HCT116 (cell line): ENCODE measurements at regions not wholly inside any gene's neighbourhood (a gene's known extent, or its start where the extent isn't known, plus 50 kb on each side); places are given as distances from the start of the nearest gene placed in this dataset.

Experiments used
- ATAC-seq: fragments of 200-7000 bp; cut with Tn5 transposase; 2 replicates; pipeline ENCODE4 v1.9.1; 2020; ENCODE audit warnings: mild to moderate bottlenecking, moderate library complexity
- BruUV-seq: library from RNA; stranded (reverse); fragments of 400-500 nt; replicated peaks from 2 replicates; lab custom pipeline; 2021; lab: Mats Ljungman, UMichigan
- CTCF ChIA-PET: fragments of 300-600 bp; sonication (Branson Sonifier 250); formaldehyde crosslinking; loops from one replicate; lab custom pipeline; 2021; ENCODE audit warnings: antibody characterized with exemption; lab: Charles Lee
- POLR2A ChIA-PET: fragments of 300-600, 350-600 bp; sonication (Branson Sonifier 250); formaldehyde crosslinking; loops from one replicate; lab custom pipeline; 2021; ENCODE audit warnings: antibody characterized with exemption; lab: Charles Lee
- RAD21 ChIA-PET, 2 experiments: fragments of 300-600 bp; sonication (Branson Sonifier 250); formaldehyde crosslinking; loops; one replicate each; lab custom pipeline; 2023; ENCODE audit warnings: low total read pairs in 2 of 2; ENCODE audit not compliant: uncharacterized antibody in 2 of 2, unreplicated experiment in 2 of 2, low non-redundant PET in 1 of 2; lab: Charles Lee
- DNase-seq: peaks from one replicate; pipeline ENCODE4 v3.0.0-alpha.2; 2010; ENCODE audit warnings: low read depth, low spot score
- H2AFZ ChIP-seq: fragments of 200-600 bp; shearing (Covaris generic), sonication (generic); 2 replicates; pipeline ENCODE4 v1.6.1; 2017; ENCODE audit warnings: low read depth, mixed run types, mixed read lengths, antibody characterized with exemption, low read length; ENCODE audit not compliant: poor library complexity, severe bottlenecking
- H3K27ac ChIP-seq: 2 replicates; pipeline ENCODE4 v1.5.1; 2012; ENCODE audit warnings: low read depth, low read length
- H3K27me3 ChIP-seq: fragments of 200-600 bp; sonication (generic); 2 replicates; pipeline ENCODE4 v1.6.1; 2016; ENCODE audit warnings: mixed run types, low read length, mixed read lengths; ENCODE audit not compliant: insufficient read depth
- H3K36me3 ChIP-seq, 2 experiments: fragments of 200-500 bp in 1 of 2; fragments of 200-600 bp in 1 of 2; sonication (Bioruptor generic) in 1 of 2; sonication (generic) in 1 of 2; 2 replicates each; pipeline versions ENCODE4 v1.5.1 to v1.6.1; 2014 to 2016; ENCODE audit warnings: low read length in 2 of 2, inconsistent platforms in 1 of 2, mixed read lengths in 1 of 2, mixed run types in 1 of 2; ENCODE audit not compliant: insufficient read depth in 2 of 2, control insufficient read depth in 1 of 2
- H3K4me1 ChIP-seq, 2 experiments: fragments of 200-600 bp in 1 of 2; sonication (generic) in 1 of 2; 2 replicates each; pipeline versions ENCODE4 v1.5.1 to v1.6.1; 2012 to 2017; ENCODE audit warnings: low read length in 2 of 2, inconsistent platforms in 1 of 2, mild to moderate bottlenecking in 1 of 2, mixed read lengths in 1 of 2, mixed run types in 1 of 2, moderate library complexity in 1 of 2; ENCODE audit not compliant: insufficient read depth in 2 of 2, control insufficient read depth in 1 of 2
- H3K4me2 ChIP-seq: fragments of 200-600 bp; sonication (generic); 2 replicates; pipeline ENCODE4 v1.6.1; 2017; ENCODE audit warnings: mixed run types, low read length, mixed read lengths
- H3K4me3 ChIP-seq, 2 experiments: fragments of 200-600 bp in 1 of 2; sonication (generic) in 1 of 2; replicated peaks in 1 of 2; 2 replicates each; pipeline ENCODE4 v1.5.1; 2011 to 2016; ENCODE audit warnings: low read length in 2 of 2, control low read depth in 1 of 2, low read depth in 1 of 2, mild to moderate bottlenecking in 1 of 2, mixed read lengths in 1 of 2, mixed run types in 1 of 2
- H3K79me2 ChIP-seq: fragments of 200-600 bp; sonication (generic); 2 replicates; pipeline ENCODE4 v1.6.1; 2017; ENCODE audit warnings: mild to moderate bottlenecking, mixed run types, low read length, moderate library complexity, mixed read lengths; ENCODE audit not compliant: insufficient read depth
- H3K9ac ChIP-seq: fragments of 200-600 bp; sonication (generic); 2 replicates; pipeline ENCODE4 v1.6.1; 2016; ENCODE audit warnings: low read length, mixed read lengths
- H3K9me2 ChIP-seq: fragments of 200-600 bp; sonication (generic), shearing (Covaris generic); 2 replicates; pipeline ENCODE4 v1.6.1; 2017; ENCODE audit warnings: mixed run types, mild to moderate bottlenecking, moderate library complexity; ENCODE audit not compliant: insufficient read depth
- H3K9me3 ChIP-seq, 2 experiments: fragments of 200-500 bp in 1 of 2; fragments of 200-600 bp in 1 of 2; sonication (Bioruptor generic) in 1 of 2; sonication (generic) in 1 of 2; 2 replicates each; pipeline ENCODE4 v1.6.1; 2014 to 2017; ENCODE audit warnings: low read length in 2 of 2, mixed read lengths in 2 of 2, inconsistent platforms in 1 of 2, low read depth in 1 of 2, mild to moderate bottlenecking in 1 of 2, mixed run types in 1 of 2, moderate library complexity in 1 of 2; ENCODE audit not compliant: control insufficient read depth in 1 of 2, insufficient read depth in 1 of 2
- H4K20me1 ChIP-seq: fragments of 200-600 bp; sonication (generic), shearing (Covaris generic); 2 replicates; pipeline ENCODE4 v1.6.1; 2017; ENCODE audit warnings: mixed run types, mild to moderate bottlenecking, moderate library complexity; ENCODE audit not compliant: insufficient read depth
- ATF3 ChIP-seq: IDR thresholded peaks from 2 replicates; pipeline ENCODE4 v1.6.1; 2012
- CBX3 ChIP-seq: IDR thresholded peaks from 2 replicates; pipeline ENCODE4 v1.6.1; 2012; ENCODE audit warnings: low read depth
- CEBPB ChIP-seq: IDR thresholded peaks from 2 replicates; pipeline ENCODE4 v1.6.1; 2012; ENCODE audit warnings: low read depth
- ELF1 ChIP-seq: IDR thresholded peaks from 2 replicates; pipeline ENCODE4 v1.6.1; 2012; ENCODE audit warnings: low read depth, borderline replicate concordance
- EZH2 ChIP-seq: fragments of 200-600 bp; sonication (generic); IDR thresholded peaks from 2 replicates; pipeline ENCODE4 v1.6.1; 2017; ENCODE audit warnings: antibody characterized with exemption, mixed run types
- EZH2phosphoT487 ChIP-seq: fragments of 200-600 bp; IDR thresholded peaks from 2 replicates; pipeline ENCODE4 v1.6.1; 2018; ENCODE audit warnings: antibody characterized with exemption, borderline replicate concordance
- JUND ChIP-seq: IDR thresholded peaks from 2 replicates; pipeline ENCODE4 v1.6.1; 2012
- POLR2A ChIP-seq: IDR thresholded peaks from 2 replicates; pipeline ENCODE4 v1.7.0; 2011; ENCODE audit warnings: borderline replicate concordance; ENCODE audit not compliant: insufficient read depth, insufficient read length; ENCODE audit errors: extremely low read depth
- POLR2AphosphoS5 ChIP-seq: IDR thresholded peaks from 2 replicates; pipeline ENCODE4 v1.6.1; 2011; ENCODE audit warnings: mild to moderate bottlenecking, low read depth, low read length, moderate library complexity
- REST ChIP-seq: IDR thresholded peaks from 2 replicates; pipeline ENCODE4 v1.6.1; 2012; ENCODE audit warnings: low read depth
- SIN3A ChIP-seq: IDR thresholded peaks from 2 replicates; pipeline ENCODE4 v1.6.1; 2012; ENCODE audit warnings: low read depth
- SP1 ChIP-seq: IDR thresholded peaks from 2 replicates; pipeline ENCODE4 v1.6.1; 2012; ENCODE audit warnings: low read depth
- SRF ChIP-seq: IDR thresholded peaks from 2 replicates; pipeline ENCODE4 v1.6.1; 2012; ENCODE audit warnings: low read depth
- TCF7L2 ChIP-seq: IDR thresholded peaks from 2 replicates; pipeline ENCODE4 v1.7.0; 2011; ENCODE audit warnings: borderline replicate concordance, inconsistent platforms; ENCODE audit not compliant: insufficient read depth, insufficient read length; ENCODE audit errors: extremely low read depth
- ZBTB33 ChIP-seq: IDR thresholded peaks from 2 replicates; pipeline ENCODE4 v1.6.1; 2011; ENCODE audit warnings: mild to moderate bottlenecking, low read length, moderate library complexity; ENCODE audit not compliant: insufficient replicate concordance; ENCODE audit errors: extremely low read depth
- ZFX ChIP-seq: fragments of 450-650 bp; IDR thresholded peaks from 2 replicates; pipeline ENCODE4 v1.6.1; 2017
- ZNF274 ChIP-seq: fragments of 200-500 bp; sonication (Bioruptor generic); IDR thresholded peaks from 2 replicates; pipeline ENCODE4 v1.6.1; 2014; ENCODE audit warnings: mild to moderate bottlenecking, low read depth, low read length, inconsistent platforms
- intact Hi-C: fragments of 100-400 bp; cut with micrococcal nuclease; formaldehyde crosslinking; loops from 2 replicates; pipeline ENCODE4 v1.10.0; 2022

- no TSS peak for BruUV-seq
- ChIA-PET CTCF (no interaction called here), POLR2A (no interaction called here), RAD21 (no interaction called here)
- TF ChIP-seq SIN3A (no peak), EZH2phosphoT487 (no peak), REST (no peak), SRF (no peak)
- H3K79me2 ChIP-seq = no peaks in the 10 kb centered on the region
- DNase-seq = no peak
- no peak overlapping the region for H3K9ac ChIP-seq
- no peaks in the 10 kb centered on the region for H3K36me3 ChIP-seq
- H3K4me3 ChIP-seq = no peak overlapping the region
- no peaks in the 10 kb centered on the region for H4K20me1 ChIP-seq
- H3K9me3 ChIP-seq = peaks cover 5 to 16% of the 10 kb centered on the region in 2 experiments; a peak in 2 of 4 replicates
- no peaks in the 10 kb centered on the region for H3K27me3 ChIP-seq
- no peak overlapping the region for H3K4me2 ChIP-seq
- H3K27ac ChIP-seq = no peak overlapping the region
- H3K9me2 ChIP-seq = no peaks in the 10 kb centered on the region
- ATAC-seq = no peak
- no peak overlapping the region for H2AFZ ChIP-seq
- intact Hi-C loops = no loop called here
- no peaks in the 10 kb centered on the region for H3K4me1 ChIP-seq
These were observed 436.1 kb upstream of the ADAMTS16 start for GRCh38 chr5:4703931-4704458.

DNA sequence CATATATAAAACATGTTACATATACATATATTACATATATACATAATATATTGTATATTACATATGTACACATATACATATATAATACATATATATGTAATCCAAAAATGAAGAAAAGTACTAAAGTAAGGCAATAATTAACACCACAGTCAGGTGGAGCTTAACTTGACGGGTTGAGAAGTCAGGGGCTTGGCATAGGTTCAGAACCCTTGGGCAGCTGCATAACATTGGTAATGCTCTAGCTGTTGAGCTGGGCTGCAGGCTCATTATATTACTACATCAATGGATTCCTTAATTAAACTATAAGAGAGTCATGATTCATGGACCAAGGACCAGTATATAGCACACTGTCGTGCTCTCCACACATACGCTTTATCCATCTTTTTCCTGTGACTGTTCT, 435.2 kb upstream of the ADAMTS16 start:
- Histone ChIP-seq H3K9me3 (peaks cover 5 to 12% of the 10 kb centered on the region in 2 experiments; a peak in 2 of 4 replicates), H3K4me2 (no peak overlapping the region), H2AFZ (no peak overlapping the region), H3K4me1 (no peaks in the 10 kb centered on the region), H4K20me1 (no peaks in the 10 kb centered on the region), H3K27me3 (no peaks in the 10 kb centered on the region), H3K9ac (no peak overlapping the region), H3K36me3 (no peaks in the 10 kb centered on the region), H3K9me2 (no peaks in the 10 kb centered on the region), H3K27ac (no peak overlapping the region), H3K4me3 (no peak overlapping the region), H3K79me2 (no peaks in the 10 kb centered on the region)
- RAD21 ChIA-PET = no interaction called here
- ATAC-seq = no peak
- POLR2A ChIA-PET = no interaction called here
- no peak for DNase-seq
- intact Hi-C loops = no loop called here
- CTCF ChIA-PET = no interaction called here
- no TSS peak for BruUV-seq
- no peak for TF ChIP-seq ELF1
- no peak for TF ChIP-seq ZNF274
- no peak for TF ChIP-seq ATF3
- no peak for TF ChIP-seq POLR2A
- no peak for TF ChIP-seq EZH2
- TF ChIP-seq TCF7L2 = no peak
- no peak for TF ChIP-seq ZBTB33
- no peak for TF ChIP-seq CBX3
- TF ChIP-seq EZH2phosphoT487 = no peak
- TF ChIP-seq CEBPB = no peak
- TF ChIP-seq JUND = no peak
- TF ChIP-seq SIN3A = no peak
- no peak for TF ChIP-seq SP1
- no peak for TF ChIP-seq POLR2AphosphoS5
- no peak for TF ChIP-seq ZFX
